Caco-2 (cell line): ENCODE measurements at regions not wholly inside any gene's neighbourhood (a gene's known extent, or its start where the extent isn't known, plus 50 kb on each side); places are given as distances from the start of the nearest gene placed in this dataset.

Source experiments
- BruUV-seq: library from RNA; stranded (reverse); fragments of 400-500 nt; replicated peaks from 2 replicates; lab custom pipeline; 2021; lab: Mats Ljungman, UMichigan
- CTCF ChIA-PET: fragments of 300-600 bp; sonication (Branson Sonifier 250); formaldehyde crosslinking; loops from one replicate; lab custom pipeline; 2022; ENCODE audit warnings: antibody characterized with exemption; lab: Charles Lee
- POLR2A ChIA-PET: fragments of 300-600 bp; sonication (Branson Sonifier 250); formaldehyde crosslinking; loops from one replicate; lab custom pipeline; 2022; ENCODE audit warnings: antibody characterized with exemption; lab: Charles Lee
- DNase-seq, 2 experiments: peaks; one replicate each; pipeline versions ENCODE4 v3.0.0 to v3.0.0-alpha.2; 2020 to 2022
- H3K27me3 ChIP-seq: replicated peaks from 2 replicates; pipeline ENCODE4 v1.6.0; 2011; ENCODE audit warnings: low read length; ENCODE audit not compliant: control insufficient read depth, insufficient read depth
- H3K36me3 ChIP-seq: 2 replicates; pipeline ENCODE4 v1.5.1; 2011; ENCODE audit warnings: low read length; ENCODE audit not compliant: control insufficient read depth, insufficient read depth
- H3K4me1 ChIP-seq: fragments of 250-450 bp; sonication (Bioruptor Pico); 2 replicates; pipeline ENCODE4 v1.5.1; 2020; ENCODE audit warnings: mild to moderate bottlenecking
- H3K4me3 ChIP-seq: 2 replicates; pipeline ENCODE4 v1.5.1; 2011; ENCODE audit warnings: low read depth, mild to moderate bottlenecking, control low read depth, low read length
- H3K9me3 ChIP-seq: fragments of 250-450 bp; sonication (Bioruptor Pico); 2 replicates; pipeline ENCODE4 v1.5.1; 2020; ENCODE audit warnings: mild to moderate bottlenecking, moderate library complexity
- H3K27ac Mint-ChIP-seq: one replicate; pipeline ENCODE4 v1.8.0; 2022; ENCODE audit warnings: mixed read lengths; ENCODE audit not compliant: unreplicated experiment
- H3K27me3 Mint-ChIP-seq: one replicate; pipeline ENCODE4 v1.8.0; 2022; ENCODE audit warnings: mixed read lengths; ENCODE audit not compliant: insufficient read depth, unreplicated experiment
- H3K36me3 Mint-ChIP-seq: one replicate; pipeline ENCODE4 v1.8.0; 2022; ENCODE audit warnings: mild to moderate bottlenecking, mixed read lengths; ENCODE audit not compliant: insufficient read depth, unreplicated experiment
- H3K4me1 Mint-ChIP-seq: one replicate; pipeline ENCODE4 v1.8.0; 2022; ENCODE audit warnings: low read depth, mixed read lengths; ENCODE audit not compliant: unreplicated experiment
- H3K4me3 Mint-ChIP-seq: one replicate; pipeline ENCODE4 v1.8.0; 2022; ENCODE audit warnings: mild to moderate bottlenecking, moderate library complexity, mixed read lengths; ENCODE audit not compliant: unreplicated experiment
- H3K9me3 Mint-ChIP-seq: one replicate; pipeline ENCODE4 v1.8.0; 2022; ENCODE audit warnings: mixed read lengths; ENCODE audit not compliant: unreplicated experiment
- intact Hi-C: fragments of 100-400 bp; cut with micrococcal nuclease; formaldehyde crosslinking; loops from one replicate; pipeline ENCODE4 v1.10.0; 2022; ENCODE audit not compliant: unreplicated experiment
- TF ChIP-seq, protein P1 (sequence below), 2 experiments: fragments of 200-600 bp in 1 of 2; IDR thresholded peaks; 1 replicate in 1 of 2; 2 replicates in 1 of 2; pipeline versions ENCODE4 v1.5.1 to v1.8.0; 2011 to 2022; ENCODE audit warnings: antibody characterized with exemption in 1 of 2, control low read depth in 1 of 2, inconsistent platforms in 1 of 2, low read depth in 1 of 2, low read length in 1 of 2, mild to moderate bottlenecking in 1 of 2, moderate library complexity in 1 of 2; ENCODE audit not compliant: insufficient read depth in 1 of 2, severe bottlenecking in 1 of 2, unreplicated experiment in 1 of 2

DNA sequence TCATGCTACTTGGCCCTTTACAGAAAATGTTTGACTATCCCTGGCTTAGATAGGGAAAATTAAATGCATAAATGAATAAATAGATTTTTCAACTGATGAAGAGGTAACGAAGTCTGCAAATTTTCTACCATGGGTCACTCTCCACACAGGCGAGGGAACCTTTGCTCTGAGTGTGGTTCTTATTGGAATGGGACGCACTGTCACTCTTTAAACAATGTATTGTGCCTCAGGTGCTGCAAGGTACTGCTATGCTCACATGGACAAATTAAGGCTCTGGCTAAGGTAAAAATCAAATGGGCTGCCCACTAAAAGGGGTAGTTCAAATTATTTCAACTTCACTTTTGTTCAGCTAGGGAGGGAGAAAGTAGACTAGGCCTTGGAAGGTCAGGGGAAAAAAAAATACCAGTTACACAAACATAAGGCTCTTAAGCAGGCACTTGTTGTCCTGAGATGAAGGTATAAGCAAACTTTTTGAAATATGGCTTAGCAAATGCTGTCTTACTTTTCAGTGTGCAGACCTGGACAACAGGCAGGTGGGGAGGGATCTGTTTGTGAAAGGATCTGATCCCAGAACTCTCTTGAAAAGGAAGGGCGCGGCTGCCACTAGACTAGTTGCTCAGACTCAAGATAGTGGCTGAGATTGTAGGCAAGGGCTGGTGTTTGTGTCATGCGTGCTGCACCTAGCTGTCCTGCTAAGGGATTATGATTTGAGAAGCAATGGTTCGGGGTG, 99.5 kb downstream of the ADAMTS15 start:
- no peak overlapping the region for H3K27ac Mint-ChIP-seq
- H3K4me3 Mint-ChIP-seq = no peak overlapping the region
- intact Hi-C loops = no loop called here
- H3K9me3 Mint-ChIP-seq = no peaks in the 10 kb centered on the region
- no TSS peak for BruUV-seq
- H3K27me3 Mint-ChIP-seq = no peaks in the 10 kb centered on the region
- POLR2A ChIA-PET = no interaction called here
- Histone ChIP-seq H3K9me3 (no peaks in the 10 kb centered on the region), H3K4me3 (no peak overlapping the region), H3K27me3 (no peaks in the 10 kb centered on the region; the same call in 1 of the 2 replicates), H3K36me3 (no peaks in the 10 kb centered on the region), H3K4me1 (no peaks in the 10 kb centered on the region)
- no peak for DNase-seq
- H3K4me1 Mint-ChIP-seq = no peaks in the 10 kb centered on the region
- CTCF ChIA-PET = no interaction called here
- TF ChIP-seq, protein P1, sequence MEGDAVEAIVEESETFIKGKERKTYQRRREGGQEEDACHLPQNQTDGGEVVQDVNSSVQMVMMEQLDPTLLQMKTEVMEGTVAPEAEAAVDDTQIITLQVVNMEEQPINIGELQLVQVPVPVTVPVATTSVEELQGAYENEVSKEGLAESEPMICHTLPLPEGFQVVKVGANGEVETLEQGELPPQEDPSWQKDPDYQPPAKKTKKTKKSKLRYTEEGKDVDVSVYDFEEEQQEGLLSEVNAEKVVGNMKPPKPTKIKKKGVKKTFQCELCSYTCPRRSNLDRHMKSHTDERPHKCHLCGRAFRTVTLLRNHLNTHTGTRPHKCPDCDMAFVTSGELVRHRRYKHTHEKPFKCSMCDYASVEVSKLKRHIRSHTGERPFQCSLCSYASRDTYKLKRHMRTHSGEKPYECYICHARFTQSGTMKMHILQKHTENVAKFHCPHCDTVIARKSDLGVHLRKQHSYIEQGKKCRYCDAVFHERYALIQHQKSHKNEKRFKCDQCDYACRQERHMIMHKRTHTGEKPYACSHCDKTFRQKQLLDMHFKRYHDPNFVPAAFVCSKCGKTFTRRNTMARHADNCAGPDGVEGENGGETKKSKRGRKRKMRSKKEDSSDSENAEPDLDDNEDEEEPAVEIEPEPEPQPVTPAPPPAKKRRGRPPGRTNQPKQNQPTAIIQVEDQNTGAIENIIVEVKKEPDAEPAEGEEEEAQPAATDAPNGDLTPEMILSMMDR (IDR thresholded peaks at IDR 0.05; ENCODE audit: insufficient read depth in 1 of 2, low read depth in 1 of 2, low read length in 1 of 2, severe bottlenecking in 1 of 2, unreplicated experiment in 1 of 2) = no peak
- no peaks in the 10 kb centered on the region for H3K36me3 Mint-ChIP-seq

DNA sequence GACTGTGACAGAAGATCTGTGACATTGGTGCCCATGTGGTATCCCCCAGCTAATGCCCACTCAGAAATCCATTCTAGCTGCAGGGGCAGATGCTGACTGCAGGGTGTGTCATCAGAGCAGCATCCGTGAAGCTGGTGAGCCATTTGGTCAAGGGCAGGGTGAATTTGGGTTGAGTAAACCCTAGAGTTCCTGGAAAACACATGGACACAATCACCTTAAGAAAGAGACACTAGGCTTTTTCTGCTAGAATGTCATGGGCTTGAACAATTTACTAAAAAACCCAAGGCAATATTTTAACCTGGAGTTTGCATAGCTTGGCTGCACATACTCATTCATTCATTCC, 100.0 kb downstream of the ADAMTS15 start:
- no peaks in the 10 kb centered on the region for H3K27me3 Mint-ChIP-seq
- no peak overlapping the region for H3K4me3 ChIP-seq
- H3K4me1 Mint-ChIP-seq = no peaks in the 10 kb centered on the region
- H3K27me3 ChIP-seq = no peaks in the 10 kb centered on the region; the same call in 1 of the 2 replicates
- H3K9me3 ChIP-seq = no peaks in the 10 kb centered on the region
- H3K36me3 ChIP-seq = no peaks in the 10 kb centered on the region
- no peaks in the 10 kb centered on the region for H3K9me3 Mint-ChIP-seq
- no peak overlapping the region for H3K4me3 Mint-ChIP-seq
- TF ChIP-seq, protein P1 (IDR thresholded peaks at IDR 0.05; ENCODE audit: insufficient read depth in 1 of 2, low read depth in 1 of 2, low read length in 1 of 2, severe bottlenecking in 1 of 2, unreplicated experiment in 1 of 2) = no peak
- CTCF ChIA-PET = interaction anchor here (0.8 to 1.6 kb wide), 2 partner anchors 12 to 13 kb away, joined by 3 read pairs; no protein-coding TSS in a partner anchor
- intact Hi-C loops = no loop called here
- no TSS peak for BruUV-seq
- H3K36me3 Mint-ChIP-seq = no peaks in the 10 kb centered on the region
- no peak overlapping the region for H3K27ac Mint-ChIP-seq
- DNase-seq = no peak
- H3K4me1 ChIP-seq = no peaks in the 10 kb centered on the region
- POLR2A ChIA-PET = no interaction called here

DNA sequence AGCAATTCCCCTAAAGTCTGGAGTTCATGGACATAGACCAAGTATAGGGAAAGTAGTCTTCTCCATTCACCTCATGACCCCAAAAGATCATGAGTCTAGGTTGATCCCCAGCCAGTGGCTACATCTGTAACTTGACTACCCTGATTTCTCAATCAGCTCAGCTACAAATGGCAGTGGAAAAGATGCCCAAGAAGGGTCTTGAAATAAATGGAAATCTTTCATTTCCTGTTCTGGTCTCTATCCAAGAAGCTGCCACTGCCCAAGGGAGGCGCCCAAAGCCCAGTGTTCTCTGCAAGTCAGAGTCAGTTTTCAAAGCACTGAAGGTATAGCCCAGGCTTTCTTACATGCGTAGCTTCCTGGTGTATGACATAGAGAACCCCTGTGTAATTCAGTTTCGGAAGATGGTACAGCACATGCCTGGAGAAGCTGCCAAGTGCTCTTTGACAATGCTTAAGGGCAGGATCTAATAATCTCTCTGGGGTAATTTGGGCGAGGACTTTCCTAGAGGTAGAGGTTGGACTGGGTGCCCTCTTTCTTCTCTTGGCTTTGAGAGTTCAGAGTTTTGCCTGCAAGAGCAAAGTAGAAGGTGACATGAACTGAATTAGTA, 101.1 kb downstream of the ADAMTS15 start:
- Mint-ChIP-seq H3K9me3 (no peaks in the 10 kb centered on the region), H3K27ac (no peak overlapping the region), H3K4me3 (no peak overlapping the region), H3K27me3 (no peaks in the 10 kb centered on the region), H3K4me1 (no peaks in the 10 kb centered on the region), H3K36me3 (no peaks in the 10 kb centered on the region)
- Histone ChIP-seq H3K9me3 (no peaks in the 10 kb centered on the region), H3K4me1 (peaks cover 8% of the 10 kb centered on the region; the same call in 1 of the 2 replicates), H3K27me3 (no peaks in the 10 kb centered on the region; the same call in 1 of the 2 replicates), H3K36me3 (no peaks in the 10 kb centered on the region), H3K4me3 (no peak overlapping the region)
- CTCF ChIA-PET = interaction anchor here (0.8 to 1.6 kb wide), 2 partner anchors 10 to 15 kb away, joined by 3 read pairs; no protein-coding TSS in a partner anchor
- no peak for DNase-seq
- intact Hi-C loops = no loop called here
- POLR2A ChIA-PET = no interaction called here
- TF ChIP-seq, protein P1 (IDR thresholded peaks at IDR 0.05; ENCODE audit: insufficient read depth in 1 of 2, low read depth in 1 of 2, low read length in 1 of 2, severe bottlenecking in 1 of 2, unreplicated experiment in 1 of 2) = no peak
- BruUV-seq = no TSS peak
